WTC11 (cell line): ENCODE measurements at regions not wholly inside any gene's neighbourhood (a gene's known extent, or its start where the extent isn't known, plus 50 kb on each side); places are given as distances from the start of the nearest gene placed in this dataset.

ENCODE experiments used
- CREB1 ChIP-seq: sonication (generic); formaldehyde crosslinking; IDR thresholded peaks from 2 replicates; pipeline ENCODE4 v1.8.0; 2023; ENCODE audit warnings: mild to moderate bottlenecking, missing genetic modification reagents
- CREM ChIP-seq: sonication (generic); formaldehyde crosslinking; IDR thresholded peaks from 2 replicates; pipeline ENCODE4 v1.8.1; 2022; ENCODE audit warnings: mild to moderate bottlenecking, missing genetic modification reagents, moderate library complexity
- ELF4 ChIP-seq: sonication (generic); formaldehyde crosslinking; IDR thresholded peaks from 2 replicates; pipeline ENCODE4 v1.8.1; 2022; ENCODE audit warnings: low read depth, mild to moderate bottlenecking, moderate library complexity, missing genetic modification reagents
- FOXP4 ChIP-seq: sonication (generic); formaldehyde crosslinking; IDR thresholded peaks from 2 replicates; pipeline ENCODE4 v1.8.0; 2022; ENCODE audit warnings: mild to moderate bottlenecking, missing genetic modification reagents
- OVOL2 ChIP-seq: fragments of 250-450 bp; sonication (Bioruptor Pico); IDR thresholded peaks from 2 replicates; pipeline ENCODE4 v1.9.0; 2021; ENCODE audit warnings: mild to moderate bottlenecking, borderline replicate concordance
- ZNF121 ChIP-seq: sonication (generic); formaldehyde crosslinking; IDR thresholded peaks from 2 replicates; pipeline ENCODE4 v1.8.0; 2023; ENCODE audit warnings: missing genetic modification reagents
- ZNF219 ChIP-seq: sonication (generic); formaldehyde crosslinking; IDR thresholded peaks from 2 replicates; pipeline ENCODE4 v1.8.0; 2023; ENCODE audit warnings: missing genetic modification reagents, mild to moderate bottlenecking, borderline replicate concordance
- ZNF232 ChIP-seq: sonication (generic); formaldehyde crosslinking; IDR thresholded peaks from 2 replicates; pipeline ENCODE4 v1.8.0; 2022; ENCODE audit warnings: mild to moderate bottlenecking, missing genetic modification reagents
- TF ChIP-seq, protein P1 (sequence below): fragments of 200-600 bp; IDR thresholded peaks from 2 replicates; pipeline ENCODE4 v1.8.0; 2022; ENCODE audit warnings: antibody characterized with exemption
- TF ChIP-seq, protein P2 (sequence below): sonication (generic); formaldehyde crosslinking; IDR thresholded peaks from 2 replicates; pipeline ENCODE4 v1.8.0; 2022; ENCODE audit warnings: mild to moderate bottlenecking, missing genetic modification reagents
- TF ChIP-seq, protein P3 (sequence below): sonication (generic); formaldehyde crosslinking; IDR thresholded peaks from 2 replicates; pipeline ENCODE4 v1.8.1; 2023; ENCODE audit warnings: mild to moderate bottlenecking, missing genetic modification reagents, borderline replicate concordance

DNA sequence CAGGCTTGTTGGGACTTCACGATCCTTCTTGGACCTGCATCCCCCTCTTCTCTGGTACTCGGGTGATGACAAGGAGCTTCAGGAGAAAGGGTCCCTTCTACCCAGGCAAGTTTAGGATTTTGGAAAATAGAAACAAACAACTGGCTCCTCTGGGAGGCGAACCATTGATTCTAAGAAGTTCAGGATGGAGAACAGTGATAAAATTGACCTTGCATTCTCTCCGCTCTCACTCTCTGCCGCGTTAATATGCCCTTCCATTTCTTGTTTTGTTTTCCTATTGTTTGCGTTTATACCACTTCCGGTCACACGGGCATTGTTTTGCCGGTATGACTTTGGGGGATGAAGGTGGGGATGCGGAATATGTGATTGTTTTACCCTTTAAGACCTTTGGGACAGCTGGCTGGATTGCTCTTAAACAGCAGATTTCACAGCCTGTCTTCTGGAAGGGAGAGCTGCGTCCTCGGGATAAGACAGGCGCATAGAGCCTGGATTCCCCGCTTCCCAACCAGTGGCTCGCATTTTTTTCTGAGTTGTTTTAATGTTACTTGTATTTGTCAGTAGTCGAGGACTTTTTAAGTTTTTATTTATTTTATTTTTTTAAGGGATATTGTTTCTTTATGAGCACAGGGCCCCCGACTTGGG lies 144.3 kb upstream of the ZNF184 start:
- TF ChIP-seq, protein P1, sequence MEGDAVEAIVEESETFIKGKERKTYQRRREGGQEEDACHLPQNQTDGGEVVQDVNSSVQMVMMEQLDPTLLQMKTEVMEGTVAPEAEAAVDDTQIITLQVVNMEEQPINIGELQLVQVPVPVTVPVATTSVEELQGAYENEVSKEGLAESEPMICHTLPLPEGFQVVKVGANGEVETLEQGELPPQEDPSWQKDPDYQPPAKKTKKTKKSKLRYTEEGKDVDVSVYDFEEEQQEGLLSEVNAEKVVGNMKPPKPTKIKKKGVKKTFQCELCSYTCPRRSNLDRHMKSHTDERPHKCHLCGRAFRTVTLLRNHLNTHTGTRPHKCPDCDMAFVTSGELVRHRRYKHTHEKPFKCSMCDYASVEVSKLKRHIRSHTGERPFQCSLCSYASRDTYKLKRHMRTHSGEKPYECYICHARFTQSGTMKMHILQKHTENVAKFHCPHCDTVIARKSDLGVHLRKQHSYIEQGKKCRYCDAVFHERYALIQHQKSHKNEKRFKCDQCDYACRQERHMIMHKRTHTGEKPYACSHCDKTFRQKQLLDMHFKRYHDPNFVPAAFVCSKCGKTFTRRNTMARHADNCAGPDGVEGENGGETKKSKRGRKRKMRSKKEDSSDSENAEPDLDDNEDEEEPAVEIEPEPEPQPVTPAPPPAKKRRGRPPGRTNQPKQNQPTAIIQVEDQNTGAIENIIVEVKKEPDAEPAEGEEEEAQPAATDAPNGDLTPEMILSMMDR = no peak
- TF ChIP-seq ZNF219 (CRISPR knock-in tag) = no peak
- TF ChIP-seq, protein P2, sequence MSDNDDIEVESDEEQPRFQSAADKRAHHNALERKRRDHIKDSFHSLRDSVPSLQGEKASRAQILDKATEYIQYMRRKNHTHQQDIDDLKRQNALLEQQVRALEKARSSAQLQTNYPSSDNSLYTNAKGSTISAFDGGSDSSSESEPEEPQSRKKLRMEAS = no peak
- TF ChIP-seq ZNF232 (CRISPR knock-in tag) = no peak
- TF ChIP-seq FOXP4 = no peak
- TF ChIP-seq OVOL2 = no peak
- no peak for TF ChIP-seq ZNF121 (CRISPR knock-in tag)
- TF ChIP-seq CREM (CRISPR knock-in tag) = no peak
- TF ChIP-seq ELF4 (CRISPR knock-in tag) = no peak
- no peak for TF ChIP-seq CREB1
- TF ChIP-seq, protein P3, sequence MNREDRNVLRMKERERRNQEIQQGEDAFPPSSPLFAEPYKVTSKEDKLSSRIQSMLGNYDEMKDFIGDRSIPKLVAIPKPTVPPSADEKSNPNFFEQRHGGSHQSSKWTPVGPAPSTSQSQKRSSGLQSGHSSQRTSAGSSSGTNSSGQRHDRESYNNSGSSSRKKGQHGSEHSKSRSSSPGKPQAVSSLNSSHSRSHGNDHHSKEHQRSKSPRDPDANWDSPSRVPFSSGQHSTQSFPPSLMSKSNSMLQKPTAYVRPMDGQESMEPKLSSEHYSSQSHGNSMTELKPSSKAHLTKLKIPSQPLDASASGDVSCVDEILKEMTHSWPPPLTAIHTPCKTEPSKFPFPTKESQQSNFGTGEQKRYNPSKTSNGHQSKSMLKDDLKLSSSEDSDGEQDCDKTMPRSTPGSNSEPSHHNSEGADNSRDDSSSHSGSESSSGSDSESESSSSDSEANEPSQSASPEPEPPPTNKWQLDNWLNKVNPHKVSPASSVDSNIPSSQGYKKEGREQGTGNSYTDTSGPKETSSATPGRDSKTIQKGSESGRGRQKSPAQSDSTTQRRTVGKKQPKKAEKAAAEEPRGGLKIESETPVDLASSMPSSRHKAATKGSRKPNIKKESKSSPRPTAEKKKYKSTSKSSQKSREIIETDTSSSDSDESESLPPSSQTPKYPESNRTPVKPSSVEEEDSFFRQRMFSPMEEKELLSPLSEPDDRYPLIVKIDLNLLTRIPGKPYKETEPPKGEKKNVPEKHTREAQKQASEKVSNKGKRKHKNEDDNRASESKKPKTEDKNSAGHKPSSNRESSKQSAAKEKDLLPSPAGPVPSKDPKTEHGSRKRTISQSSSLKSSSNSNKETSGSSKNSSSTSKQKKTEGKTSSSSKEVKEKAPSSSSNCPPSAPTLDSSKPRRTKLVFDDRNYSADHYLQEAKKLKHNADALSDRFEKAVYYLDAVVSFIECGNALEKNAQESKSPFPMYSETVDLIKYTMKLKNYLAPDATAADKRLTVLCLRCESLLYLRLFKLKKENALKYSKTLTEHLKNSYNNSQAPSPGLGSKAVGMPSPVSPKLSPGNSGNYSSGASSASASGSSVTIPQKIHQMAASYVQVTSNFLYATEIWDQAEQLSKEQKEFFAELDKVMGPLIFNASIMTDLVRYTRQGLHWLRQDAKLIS (CRISPR knock-in tag) = no peak
